Mesothelial cell of epicardium (in vitro differentiated cells): ENCODE measurements at regions not wholly inside any gene's neighbourhood (a gene's known extent, or its start where the extent isn't known, plus 50 kb on each side); places are given as distances from the start of the nearest gene placed in this dataset.

Experiments
- DNase-seq, 2 experiments: peaks; one replicate each; pipeline ENCODE4 v3.0.0; 2021; ENCODE audit warnings: low spot score in 2 of 2; ENCODE audit not compliant: unreplicated experiment in 2 of 2
- H3K27ac Mint-ChIP-seq: 2 replicates; pipeline ENCODE4 v1.8.0; 2021; ENCODE audit warnings: mixed read lengths
- H3K27me3 Mint-ChIP-seq: 2 replicates; pipeline ENCODE4 v1.8.0; 2021; ENCODE audit warnings: low read depth, mixed read lengths
- H3K36me3 Mint-ChIP-seq: 2 replicates; pipeline ENCODE4 v1.8.0; 2021; ENCODE audit warnings: mixed read lengths
- H3K4me1 Mint-ChIP-seq: 2 replicates; pipeline ENCODE4 v1.8.0; 2021; ENCODE audit warnings: mixed read lengths
- H3K4me3 Mint-ChIP-seq: 2 replicates; pipeline ENCODE4 v1.8.0; 2021; ENCODE audit warnings: mild to moderate bottlenecking, moderate library complexity, mixed read lengths
- H3K9me3 Mint-ChIP-seq: 2 replicates; pipeline ENCODE4 v1.8.0; 2021; ENCODE audit warnings: mixed read lengths
- TF ChIP-seq, protein P1 (sequence below): fragments of 200-600 bp; sonication (generic); IDR thresholded peaks from one replicate; pipeline ENCODE4 v1.5.0; 2021; ENCODE audit warnings: antibody characterized with exemption; ENCODE audit not compliant: unreplicated experiment

DNA sequence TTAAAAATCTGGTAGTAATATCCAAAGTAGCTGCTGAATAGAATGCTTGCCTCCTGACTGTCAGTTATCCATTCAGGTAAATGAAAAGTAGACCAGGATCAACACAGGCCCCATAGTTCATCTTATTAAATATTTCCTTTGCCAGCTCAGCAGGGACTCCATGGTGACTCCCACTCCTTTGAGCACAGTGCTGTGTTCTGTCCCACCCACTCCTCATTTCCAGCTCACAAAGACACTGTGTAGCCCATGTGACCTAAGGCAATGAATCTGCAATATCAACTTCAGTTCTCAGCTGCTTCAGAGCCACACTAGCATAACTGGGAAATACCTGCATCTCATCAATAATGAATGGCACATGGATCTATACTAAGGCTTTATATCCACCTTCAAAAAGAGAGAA lies 189.5 kb upstream of the MANEA start:
- H3K27ac Mint-ChIP-seq = no peak overlapping the region
- TF ChIP-seq, protein P1, sequence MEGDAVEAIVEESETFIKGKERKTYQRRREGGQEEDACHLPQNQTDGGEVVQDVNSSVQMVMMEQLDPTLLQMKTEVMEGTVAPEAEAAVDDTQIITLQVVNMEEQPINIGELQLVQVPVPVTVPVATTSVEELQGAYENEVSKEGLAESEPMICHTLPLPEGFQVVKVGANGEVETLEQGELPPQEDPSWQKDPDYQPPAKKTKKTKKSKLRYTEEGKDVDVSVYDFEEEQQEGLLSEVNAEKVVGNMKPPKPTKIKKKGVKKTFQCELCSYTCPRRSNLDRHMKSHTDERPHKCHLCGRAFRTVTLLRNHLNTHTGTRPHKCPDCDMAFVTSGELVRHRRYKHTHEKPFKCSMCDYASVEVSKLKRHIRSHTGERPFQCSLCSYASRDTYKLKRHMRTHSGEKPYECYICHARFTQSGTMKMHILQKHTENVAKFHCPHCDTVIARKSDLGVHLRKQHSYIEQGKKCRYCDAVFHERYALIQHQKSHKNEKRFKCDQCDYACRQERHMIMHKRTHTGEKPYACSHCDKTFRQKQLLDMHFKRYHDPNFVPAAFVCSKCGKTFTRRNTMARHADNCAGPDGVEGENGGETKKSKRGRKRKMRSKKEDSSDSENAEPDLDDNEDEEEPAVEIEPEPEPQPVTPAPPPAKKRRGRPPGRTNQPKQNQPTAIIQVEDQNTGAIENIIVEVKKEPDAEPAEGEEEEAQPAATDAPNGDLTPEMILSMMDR = no peak
- no peaks in the 10 kb centered on the region for H3K9me3 Mint-ChIP-seq
- no peak for DNase-seq
- no peaks in the 10 kb centered on the region for H3K4me1 Mint-ChIP-seq
- no peaks in the 10 kb centered on the region for H3K27me3 Mint-ChIP-seq
- H3K4me3 Mint-ChIP-seq = no peak overlapping the region
- H3K36me3 Mint-ChIP-seq = no peaks in the 10 kb centered on the region

DNA sequence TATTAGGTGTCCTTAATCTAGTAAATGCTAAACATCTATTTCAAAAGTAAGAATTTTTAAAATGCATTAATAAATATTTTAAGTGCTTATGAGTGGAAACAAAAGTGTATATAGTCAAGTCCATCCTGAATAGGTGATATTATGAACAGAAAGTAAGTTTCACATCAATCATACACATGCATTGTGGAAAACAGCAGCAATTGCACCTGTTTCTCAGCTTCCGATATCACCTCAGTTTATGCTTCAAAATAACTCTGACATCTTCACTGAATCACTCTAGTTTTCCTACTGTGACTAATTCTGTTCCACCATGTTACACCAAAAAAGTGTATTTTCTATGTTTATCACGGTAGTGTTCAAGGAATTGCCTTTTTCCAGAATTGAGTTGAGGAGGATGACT lies 172.6 kb upstream of the MANEA start:
- no peak for DNase-seq
- TF ChIP-seq, protein P1 = no peak
- peaks cover 9% of the 10 kb centered on the region for H3K4me1 Mint-ChIP-seq
- H3K27ac Mint-ChIP-seq = no peak overlapping the region
- H3K4me3 Mint-ChIP-seq = no peak overlapping the region
- peaks cover 2% of the 10 kb centered on the region for H3K27me3 Mint-ChIP-seq
- no peaks in the 10 kb centered on the region for H3K9me3 Mint-ChIP-seq
- H3K36me3 Mint-ChIP-seq = no peaks in the 10 kb centered on the region

DNA sequence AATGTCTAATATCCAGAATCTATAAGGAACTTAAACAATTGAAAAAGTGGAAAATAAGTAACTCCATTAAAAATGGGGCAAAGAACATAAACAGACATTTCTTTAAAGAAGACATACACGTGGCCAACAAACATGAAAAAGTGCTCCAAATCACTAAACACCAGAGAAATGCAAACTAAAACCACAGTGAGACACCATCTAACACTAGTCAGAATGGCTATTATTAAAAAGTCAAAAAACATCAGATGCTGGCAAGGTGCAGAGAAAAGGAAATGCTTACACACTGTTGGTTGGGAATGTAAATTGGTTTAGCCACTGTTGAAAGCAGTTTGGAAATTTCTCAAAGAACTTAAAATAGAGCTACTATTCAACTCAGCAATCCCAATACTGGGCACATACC lies 169.2 kb upstream of the MANEA start:
- Mint-ChIP-seq H3K4me1 (no peaks in the 10 kb centered on the region), H3K36me3 (no peaks in the 10 kb centered on the region), H3K9me3 (peaks cover 4% of the 10 kb centered on the region), H3K27me3 (peaks cover 2% of the 10 kb centered on the region), H3K27ac (no peak overlapping the region), H3K4me3 (no peak overlapping the region)
- DNase-seq = no peak
- TF ChIP-seq, protein P1 = no peak

DNA sequence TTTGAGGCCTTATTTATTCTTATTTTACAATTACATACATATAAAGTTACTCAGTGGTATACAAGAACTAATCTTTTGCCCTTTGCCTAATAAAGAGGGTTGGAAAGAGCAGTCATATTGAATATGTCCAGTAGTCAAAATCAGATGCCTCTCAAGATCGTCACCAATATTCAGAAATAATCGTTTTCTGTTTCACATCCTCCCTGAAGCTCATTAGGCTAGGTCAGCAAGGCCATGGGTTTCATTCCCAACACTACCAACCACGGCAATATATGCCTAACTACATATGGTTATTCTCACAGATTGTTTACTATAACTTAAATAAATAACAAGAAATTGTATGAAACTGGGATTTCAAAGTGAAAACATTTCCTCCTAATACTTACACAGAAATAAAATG lies 167.2 kb upstream of the MANEA start:
- no peak for DNase-seq
- Mint-ChIP-seq H3K27ac (no peak overlapping the region), H3K9me3 (peaks cover 4% of the 10 kb centered on the region), H3K27me3 (peaks cover 2% of the 10 kb centered on the region), H3K4me3 (no peak overlapping the region), H3K4me1 (no peaks in the 10 kb centered on the region), H3K36me3 (no peaks in the 10 kb centered on the region)
- TF ChIP-seq, protein P1 = no peak

DNA sequence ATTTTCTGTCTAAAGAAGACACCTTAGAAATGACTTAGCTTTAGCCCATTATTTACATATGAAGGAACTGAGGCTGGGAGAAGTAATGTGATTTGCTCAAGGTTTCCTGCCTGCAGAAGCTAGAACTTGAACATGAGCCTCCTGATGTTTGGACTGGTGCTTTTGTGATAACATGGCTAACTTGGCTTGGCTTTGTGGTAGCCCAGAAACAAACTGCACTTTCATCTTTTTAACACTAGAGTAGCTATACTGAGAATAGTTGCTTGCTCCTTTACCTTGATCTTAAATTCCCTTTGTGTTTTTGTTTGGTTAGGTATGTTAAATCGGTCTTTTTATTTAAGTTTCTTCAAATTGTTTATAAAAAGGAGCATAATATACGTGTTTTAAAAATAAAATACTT lies 163.5 kb upstream of the MANEA start:
- no peak for DNase-seq
- H3K4me3 Mint-ChIP-seq = no peak overlapping the region
- H3K27me3 Mint-ChIP-seq = no peaks in the 10 kb centered on the region
- no peaks in the 10 kb centered on the region for H3K4me1 Mint-ChIP-seq
- H3K9me3 Mint-ChIP-seq = peaks cover 7% of the 10 kb centered on the region
- H3K27ac Mint-ChIP-seq = no peak overlapping the region
- TF ChIP-seq, protein P1 = no peak
- no peaks in the 10 kb centered on the region for H3K36me3 Mint-ChIP-seq

DNA sequence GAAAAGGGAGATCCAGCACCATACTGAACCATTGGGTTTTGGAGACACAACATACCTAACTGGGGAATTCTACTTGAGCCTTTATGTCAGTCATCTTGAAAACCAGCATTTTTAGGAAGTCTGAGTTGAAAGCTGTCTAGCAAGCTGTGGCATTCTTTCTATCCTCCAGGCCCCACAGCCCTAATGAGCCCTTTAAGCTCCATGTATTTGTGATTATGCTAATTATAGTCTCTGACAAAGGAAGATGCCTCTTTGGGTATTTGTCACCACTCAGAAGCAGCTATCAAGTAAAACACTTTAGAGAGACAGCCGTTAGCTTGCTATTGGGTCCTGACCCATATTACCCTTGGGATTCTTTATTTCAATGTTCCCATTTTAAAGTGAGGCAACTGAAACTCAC lies 159.5 kb upstream of the MANEA start:
- no peaks in the 10 kb centered on the region for H3K4me1 Mint-ChIP-seq
- DNase-seq = no peak

More for the DNA sequence above, 159.5 kb upstream of the MANEA start:
- Mint-ChIP-seq H3K4me3 (no peak overlapping the region), H3K9me3 (peaks cover 22% of the 10 kb centered on the region), H3K27ac (no peak overlapping the region), H3K27me3 (no peaks in the 10 kb centered on the region), H3K36me3 (peaks cover 5% of the 10 kb centered on the region)
- TF ChIP-seq, protein P1 = no peak
